ENCODE measurements at regions not wholly inside any gene's neighbourhood (a gene's known extent, or its start where the extent isn't known, plus 50 kb on each side); places are given as distances from the start of the nearest gene placed in this dataset.
"Not testable (repeated sequence)": the region's sequence is repeated elsewhere in the genome, so short reads cannot be mapped to it uniquely, and the experiment has no call there.

DNA sequence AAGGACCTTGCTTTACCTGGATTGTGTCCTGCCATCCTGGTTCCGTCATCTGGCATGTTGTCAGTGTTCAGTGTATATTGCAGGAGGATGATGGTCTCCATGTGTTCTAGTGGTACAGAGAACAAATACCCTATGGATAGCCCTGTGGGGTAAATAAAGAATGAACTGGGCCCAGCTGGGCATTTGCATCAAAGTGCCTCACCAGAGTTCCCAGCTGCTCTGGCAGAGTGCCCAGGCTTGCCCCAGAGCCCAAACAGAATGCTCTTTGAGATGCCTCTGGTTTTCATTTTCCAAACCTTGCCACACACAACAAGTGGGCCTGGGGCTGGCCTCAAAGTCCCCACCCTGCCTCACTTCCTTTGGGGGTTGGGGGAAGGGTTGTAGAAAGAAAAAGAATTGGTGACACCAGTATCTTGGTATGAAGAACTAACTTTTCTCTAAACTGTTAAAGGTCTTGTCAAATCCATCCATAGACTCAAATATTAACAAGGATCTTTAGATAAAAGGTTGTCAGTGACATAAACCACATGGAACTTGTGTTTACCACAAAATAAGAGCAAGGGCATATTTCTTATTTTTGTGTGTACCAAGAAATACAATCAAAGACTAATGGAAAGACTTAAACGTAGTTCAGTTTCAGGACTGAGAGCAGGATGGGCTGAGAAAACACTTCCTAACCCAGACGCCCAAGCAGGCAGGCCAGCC is 82.2 kb downstream of the LMO4 start:
- Mint-ChIP-seq H3K9me3 (peaks cover 0 to 4% (median 0%) of the 10 kb centered on the region in 5 donors), H3K27me3 (no peaks in the 10 kb centered on the region), H3K4me3 (no peak overlapping the region), H3K36me3 (no peaks in the 10 kb centered on the region), H3K4me1 (no peaks in the 10 kb centered on the region), H3K27ac (no peak overlapping the region)
- Histone ChIP-seq H3K27ac (ENCODE audit: low read depth, low read length) (no peak overlapping the region), H3K36me3 (ENCODE audit: insufficient read depth, low read length) (no peaks in the 10 kb centered on the region), H3K27me3 (ENCODE audit: insufficient read depth, low read length, poor library complexity, severe bottlenecking) (no peaks in the 10 kb centered on the region), H3K4me1 (ENCODE audit: insufficient read depth, low read length) (no peaks in the 10 kb centered on the region), H3K4me3 (ENCODE audit: low read length) (no peak overlapping the region), H3K9me3 (ENCODE audit: low read length) (no peaks in the 10 kb centered on the region)
- ChIA-PET POLR2A (no interaction called here), CTCF (no interaction called here)
- no peak for DNase-seq

DNA sequence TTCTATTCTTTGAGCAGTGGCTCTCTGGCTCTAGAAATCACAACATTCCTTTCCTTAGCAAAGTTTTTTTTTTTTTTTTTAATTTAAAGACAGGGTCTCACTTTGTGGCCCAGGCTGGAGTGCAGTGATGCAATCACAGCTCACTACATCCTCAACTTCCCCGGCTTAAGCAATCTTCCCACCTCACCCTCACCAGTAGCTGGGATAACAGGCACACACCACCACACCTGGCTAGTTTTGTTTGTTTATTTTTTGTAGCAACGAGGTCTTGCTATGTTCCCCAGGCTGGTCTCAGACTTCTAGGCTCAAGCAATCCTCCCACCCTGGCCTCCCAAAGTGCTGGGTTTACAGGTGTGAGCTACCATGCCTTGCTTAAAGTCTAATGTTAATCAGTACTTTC is 85.2 kb downstream of the LMO4 start:
- not testable (repeated sequence) for H3K4me1 Mint-ChIP-seq
- POLR2A ChIA-PET, result interaction anchor here (0.6 kb wide), 1 partner anchor 85 kb away, joined by 3 read pairs; the partner anchor contains the start of gene LMO4

DNA sequence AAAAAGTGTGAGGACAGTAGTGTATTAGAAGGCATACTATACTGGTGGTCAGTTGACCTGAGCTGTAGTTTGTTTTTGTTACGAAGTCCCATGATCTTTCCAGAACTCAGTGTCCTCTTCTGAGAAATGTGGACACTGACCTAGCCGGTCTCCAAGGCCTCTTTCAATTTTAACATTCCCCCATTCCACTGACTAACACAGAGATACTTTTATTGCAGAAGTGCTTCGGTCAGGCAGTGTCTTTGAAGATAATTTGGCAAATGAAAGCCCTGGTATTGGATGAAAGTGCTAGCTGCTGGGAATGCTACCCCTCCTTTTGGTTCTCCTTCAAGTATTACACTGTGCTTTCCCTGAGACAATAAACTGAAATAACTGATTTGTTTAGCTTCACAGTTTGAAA is 89.4 kb downstream of the LMO4 start:
- H3K9me3 Mint-ChIP-seq, result peaks cover 0 to 4% (median 0%) of the 10 kb centered on the region in 5 donors
- peaks cover 0 to 2% (median 0%) of the 10 kb centered on the region in 3 donors for H3K36me3 Mint-ChIP-seq
- Histone ChIP-seq H3K36me3 (ENCODE audit: insufficient read depth, low read length) (no peaks in the 10 kb centered on the region), H3K27me3 (ENCODE audit: insufficient read depth, low read length, poor library complexity, severe bottlenecking) (no peaks in the 10 kb centered on the region), H3K4me3 (ENCODE audit: low read length) (no peak overlapping the region), H3K27ac (ENCODE audit: low read depth, low read length) (no peak overlapping the region), H3K4me1 (ENCODE audit: insufficient read depth, low read length) (no peaks in the 10 kb centered on the region), H3K9me3 (ENCODE audit: low read length) (no peaks in the 10 kb centered on the region)
- CTCF ChIA-PET, result interaction anchor here (0.9 kb wide), 1 partner anchor 11 kb away, joined by 3 read pairs; no protein-coding TSS in a partner anchor
- H3K4me1 Mint-ChIP-seq, result no peaks in the 10 kb centered on the region
- no peak for DNase-seq
- H3K27me3 Mint-ChIP-seq, result peaks cover 0 to 2% of the 10 kb centered on the region in 2 donors
- POLR2A ChIA-PET, result no interaction called here
- no peak overlapping the region for H3K27ac Mint-ChIP-seq
- no peak overlapping the region for H3K4me3 Mint-ChIP-seq

More for the DNA sequence above, 85.2 kb downstream of the LMO4 start:
- H3K4me3 Mint-ChIP-seq; H3K27me3 ChIP-seq (ENCODE audit: insufficient read depth, low read length, poor library complexity, severe bottlenecking); H3K27ac Mint-ChIP-seq; H3K27ac ChIP-seq (ENCODE audit: low read depth, low read length); H3K4me3 ChIP-seq (ENCODE audit: low read length); H3K9me3 ChIP-seq (ENCODE audit: low read length); H3K36me3 ChIP-seq (ENCODE audit: insufficient read depth, low read length); H3K36me3 Mint-ChIP-seq; H3K9me3 Mint-ChIP-seq; H3K4me1 ChIP-seq (ENCODE audit: insufficient read depth, low read length); DNase-seq; CTCF ChIA-PET; H3K27me3 Mint-ChIP-seq: not testable (repeated sequence)

DNA sequence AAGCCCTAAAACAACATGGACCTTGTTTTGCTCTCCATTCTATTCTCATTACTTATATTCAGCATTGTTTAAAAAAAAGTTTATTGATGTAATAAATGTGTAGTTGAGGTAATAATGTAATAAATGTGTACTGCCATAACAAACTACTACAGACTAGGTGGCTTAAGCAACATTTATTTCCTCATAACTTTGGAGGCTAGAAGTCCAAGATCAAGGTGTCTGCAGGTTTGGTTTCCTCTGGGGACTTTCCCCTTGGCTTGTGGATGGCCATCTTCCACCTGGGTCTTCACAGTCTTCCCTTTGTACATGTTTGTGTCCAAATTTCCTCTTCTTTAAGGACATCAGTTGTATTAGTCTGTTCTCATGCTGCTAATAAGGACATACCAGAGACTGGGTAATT is 93.1 kb downstream of the LMO4 start:
- Mint-ChIP-seq H3K36me3 (peaks cover 0 to 2% (median 0%) of the 10 kb centered on the region in 3 donors), H3K27ac (no peak overlapping the region), H3K4me1 (no peaks in the 10 kb centered on the region), H3K4me3 (no peak overlapping the region), H3K27me3 (peaks cover 0 to 2% of the 10 kb centered on the region in 2 donors), H3K9me3 (no peaks in the 10 kb centered on the region)
- Histone ChIP-seq H3K27ac (ENCODE audit: low read depth, low read length) (no peak overlapping the region), H3K4me3 (ENCODE audit: low read length) (no peak overlapping the region), H3K9me3 (ENCODE audit: low read length) (no peaks in the 10 kb centered on the region), H3K27me3 (ENCODE audit: insufficient read depth, low read length, poor library complexity, severe bottlenecking) (no peaks in the 10 kb centered on the region), H3K36me3 (ENCODE audit: insufficient read depth, low read length) (no peaks in the 10 kb centered on the region), H3K4me1 (ENCODE audit: insufficient read depth, low read length) (no peaks in the 10 kb centered on the region)
- ChIA-PET CTCF (no interaction called here), POLR2A (no interaction called here)
- no peak for DNase-seq

DNA sequence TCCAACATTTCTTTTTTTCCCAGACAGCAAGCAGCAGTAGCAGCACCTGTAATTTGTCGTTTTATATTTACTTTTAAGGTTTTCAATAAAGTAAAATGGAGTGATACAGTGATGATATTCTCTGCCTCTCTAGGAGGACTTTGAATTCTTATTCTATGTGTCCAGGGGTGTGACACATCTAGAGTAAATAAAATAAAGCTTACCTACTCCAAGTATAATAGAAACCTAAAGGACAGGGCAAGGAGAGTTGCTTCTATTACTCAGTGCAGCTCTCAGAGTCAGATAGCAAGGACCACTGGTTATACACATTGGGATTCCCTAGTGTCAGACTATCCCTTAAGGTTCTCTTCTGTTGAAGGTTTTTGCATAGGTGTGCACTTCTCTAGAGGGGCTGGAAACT is 95.9 kb downstream of the LMO4 start:
- DNase-seq, result no peak
- ChIA-PET POLR2A (no interaction called here), CTCF (no interaction called here)
- Mint-ChIP-seq H3K36me3 (peaks cover 0 to 2% (median 0%) of the 10 kb centered on the region in 3 donors), H3K27me3 (peaks cover 6 to 16% of the 10 kb centered on the region in 2 donors), H3K4me3 (no peak overlapping the region), H3K9me3 (no peaks in the 10 kb centered on the region), H3K4me1 (no peaks in the 10 kb centered on the region), H3K27ac (no peak overlapping the region)
- no peaks in the 10 kb centered on the region for H3K36me3 ChIP-seq (ENCODE audit: insufficient read depth, low read length)
- H3K27me3 ChIP-seq (ENCODE audit: insufficient read depth, low read length, poor library complexity, severe bottlenecking), result no peaks in the 10 kb centered on the region
- no peak overlapping the region for H3K4me3 ChIP-seq (ENCODE audit: low read length)
- no peaks in the 10 kb centered on the region for H3K9me3 ChIP-seq (ENCODE audit: low read length)
- no peaks in the 10 kb centered on the region for H3K4me1 ChIP-seq (ENCODE audit: insufficient read depth, low read length)
- H3K27ac ChIP-seq (ENCODE audit: low read depth, low read length), result no peak overlapping the region

DNA sequence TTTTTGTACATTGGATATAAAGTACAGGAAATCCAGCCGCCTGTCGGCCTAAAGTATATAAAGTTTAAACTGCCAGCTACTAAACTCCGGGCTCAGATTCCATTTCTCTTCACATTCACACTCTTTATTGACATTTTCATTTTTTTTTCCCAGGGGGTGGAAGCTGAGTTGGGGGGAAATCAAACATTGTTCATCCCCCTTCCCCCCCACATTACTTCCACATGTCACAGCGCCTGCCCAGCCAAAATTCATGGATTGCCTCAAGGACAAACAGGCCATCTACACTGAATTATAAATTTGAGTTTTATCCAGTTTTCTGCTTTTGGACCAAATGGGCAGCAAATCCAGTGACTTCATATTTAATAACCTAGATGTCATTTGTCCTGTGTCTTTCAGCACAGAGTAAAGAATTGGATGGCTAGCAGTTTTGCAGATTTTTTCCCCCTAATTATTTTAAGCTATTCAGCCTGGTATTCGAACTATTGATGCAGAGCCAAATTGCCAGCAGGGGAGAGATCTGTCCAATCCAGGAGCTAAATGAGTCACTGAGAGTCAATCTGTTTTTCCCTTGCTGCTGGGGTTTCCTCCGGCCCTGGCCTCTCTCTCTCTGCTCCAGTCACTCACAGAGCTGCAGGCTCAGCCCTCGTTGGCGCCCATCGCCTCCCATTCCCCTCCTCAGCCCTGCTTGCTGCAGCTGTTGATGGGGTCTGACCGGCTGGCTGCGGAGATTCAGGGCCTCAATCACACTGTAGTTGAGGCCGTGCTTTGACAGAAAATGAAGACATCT is 98.0 kb downstream of the LMO4 start:
- H3K9me3 ChIP-seq (ENCODE audit: low read length), result no peaks in the 10 kb centered on the region
- Mint-ChIP-seq H3K9me3 (no peaks in the 10 kb centered on the region), H3K4me1 (no peaks in the 10 kb centered on the region), H3K4me3 (no peak overlapping the region), H3K27ac (no peak overlapping the region), H3K36me3 (peaks cover 0 to 2% (median 0%) of the 10 kb centered on the region in 3 donors), H3K27me3 (peaks cover 8 to 28% of the 10 kb centered on the region in 2 donors)
- H3K4me1 ChIP-seq (ENCODE audit: insufficient read depth, low read length), result no peaks in the 10 kb centered on the region
- CTCF ChIA-PET, result no interaction called here
- no peak overlapping the region for H3K27ac ChIP-seq (ENCODE audit: low read depth, low read length)
- no peaks in the 10 kb centered on the region for H3K27me3 ChIP-seq (ENCODE audit: insufficient read depth, low read length, poor library complexity, severe bottlenecking)
- no peak for DNase-seq
- no peaks in the 10 kb centered on the region for H3K36me3 ChIP-seq (ENCODE audit: insufficient read depth, low read length)
- POLR2A ChIA-PET, result no interaction called here
- no peak overlapping the region for H3K4me3 ChIP-seq (ENCODE audit: low read length)

DNA sequence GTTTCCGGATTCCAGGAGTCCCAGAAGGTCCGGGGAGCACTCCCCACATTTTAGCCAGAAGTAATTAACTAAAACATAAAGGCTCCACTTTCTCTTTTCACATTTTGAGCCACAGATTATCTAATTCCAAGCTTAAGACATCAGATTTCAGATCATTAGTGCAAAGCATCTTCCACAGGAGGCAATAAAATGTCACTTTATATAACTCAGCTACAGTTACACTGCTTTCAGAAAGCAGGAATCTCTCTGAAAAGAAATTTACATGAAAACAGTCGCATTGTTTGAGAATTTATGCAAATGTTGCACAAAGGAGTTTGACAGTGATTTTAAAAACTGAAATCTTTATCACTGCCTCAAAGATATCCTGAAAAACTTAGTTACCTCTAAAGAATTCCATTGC is 99.7 kb downstream of the LMO4 start:
- H3K4me3 ChIP-seq (ENCODE audit: low read length), result no peak overlapping the region
- H3K4me3 Mint-ChIP-seq, result no peak overlapping the region
- POLR2A ChIA-PET, result no interaction called here
- CTCF ChIA-PET, result no interaction called here
- peaks cover 8 to 39% of the 10 kb centered on the region in 2 donors for H3K27me3 Mint-ChIP-seq
- no peak overlapping the region for H3K27ac Mint-ChIP-seq
- H3K4me1 Mint-ChIP-seq, result no peaks in the 10 kb centered on the region
- H3K9me3 Mint-ChIP-seq, result no peaks in the 10 kb centered on the region
- H3K9me3 ChIP-seq (ENCODE audit: low read length), result no peaks in the 10 kb centered on the region
- no peaks in the 10 kb centered on the region for H3K36me3 Mint-ChIP-seq
- no peaks in the 10 kb centered on the region for H3K27me3 ChIP-seq (ENCODE audit: insufficient read depth, low read length, poor library complexity, severe bottlenecking)
- DNase-seq, result no peak
- H3K4me1 ChIP-seq (ENCODE audit: insufficient read depth, low read length), result no peaks in the 10 kb centered on the region
- no peak overlapping the region for H3K27ac ChIP-seq (ENCODE audit: low read depth, low read length)
- no peaks in the 10 kb centered on the region for H3K36me3 ChIP-seq (ENCODE audit: insufficient read depth, low read length)

DNA sequence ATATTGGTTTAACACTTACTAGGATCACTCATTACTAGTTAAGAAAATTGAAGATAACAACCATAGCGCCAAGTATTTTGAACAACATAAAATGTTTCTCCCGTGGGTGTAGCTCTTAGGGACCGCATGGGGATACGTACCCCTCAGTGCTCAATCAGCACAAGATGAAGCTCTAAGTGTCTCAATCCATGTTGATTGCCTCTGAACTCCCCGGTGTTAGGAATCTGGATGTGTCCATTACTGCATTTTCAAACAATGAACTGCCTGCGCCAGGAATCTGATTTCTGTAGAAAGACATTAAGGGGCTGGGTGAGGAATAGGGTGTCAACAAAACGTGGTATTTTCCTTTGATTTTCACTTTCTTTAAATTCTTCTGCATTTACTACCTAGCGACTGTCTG is 100.2 kb downstream of the LMO4 start:
- no peaks in the 10 kb centered on the region for H3K4me1 Mint-ChIP-seq
- Histone ChIP-seq H3K4me1 (ENCODE audit: insufficient read depth, low read length) (no peaks in the 10 kb centered on the region), H3K27me3 (ENCODE audit: insufficient read depth, low read length, poor library complexity, severe bottlenecking) (no peaks in the 10 kb centered on the region), H3K4me3 (ENCODE audit: low read length) (no peak overlapping the region), H3K27ac (ENCODE audit: low read depth, low read length) (no peak overlapping the region), H3K36me3 (ENCODE audit: insufficient read depth, low read length) (no peaks in the 10 kb centered on the region), H3K9me3 (ENCODE audit: low read length) (no peaks in the 10 kb centered on the region)
- peaks cover 10 to 40% of the 10 kb centered on the region in 2 donors for H3K27me3 Mint-ChIP-seq
- POLR2A ChIA-PET, result no interaction called here
- H3K27ac Mint-ChIP-seq, result no peak overlapping the region
- H3K36me3 Mint-ChIP-seq, result no peaks in the 10 kb centered on the region
- no peak overlapping the region for H3K4me3 Mint-ChIP-seq
- DNase-seq, result no peak
- CTCF ChIA-PET, result interaction anchor here (1.0 kb wide), 1 partner anchor 11 kb away, joined by 3 read pairs; no protein-coding TSS in a partner anchor
- no peaks in the 10 kb centered on the region for H3K9me3 Mint-ChIP-seq

Measured in CD8-positive, alpha-beta memory T cell (primary cell).